HG03108 (cell line): ENCODE measurements at regions not wholly inside any gene's neighbourhood (a gene's known extent, or its start where the extent isn't known, plus 50 kb on each side); places are given as distances from the start of the nearest gene placed in this dataset.
"Not testable (repeated sequence)": the region's sequence is repeated elsewhere in the genome, so short reads cannot be mapped to it uniquely, and the experiment has no call there.

Experiments used
- ATAC-seq: cut with Tn5 transposase; IDR thresholded peaks from one replicate; pipeline ENCODE4 v1.9.1; 2021; ENCODE audit warnings: moderate library complexity; ENCODE audit not compliant: unreplicated experiment

DNA sequence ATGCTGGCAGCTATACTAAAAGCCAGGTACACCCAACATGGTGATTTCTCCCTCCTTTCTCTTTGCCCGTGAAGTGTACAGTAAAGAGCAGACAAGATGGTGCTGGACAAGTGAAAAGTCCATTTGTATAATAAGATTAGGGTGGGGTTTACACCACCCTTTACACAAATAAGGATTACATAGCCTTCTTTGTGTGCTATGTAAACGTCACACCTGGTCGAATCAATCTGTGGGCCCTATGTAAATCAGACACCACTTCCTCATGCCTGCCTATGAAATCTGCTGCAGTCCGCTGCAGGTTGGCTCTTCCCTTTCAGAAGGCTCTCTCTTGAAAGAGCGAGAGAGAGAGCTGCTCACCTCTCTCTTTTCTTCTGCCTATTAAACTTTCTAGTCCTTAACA is 1054.3 kb upstream of the SLC39A10 start:
- ATAC-seq = no peak

- ATAC-seq = no peak
These were observed 1065.8 kb upstream of the SLC39A10 start for GRCh38 chr2:194591192-194591591.

DNA sequence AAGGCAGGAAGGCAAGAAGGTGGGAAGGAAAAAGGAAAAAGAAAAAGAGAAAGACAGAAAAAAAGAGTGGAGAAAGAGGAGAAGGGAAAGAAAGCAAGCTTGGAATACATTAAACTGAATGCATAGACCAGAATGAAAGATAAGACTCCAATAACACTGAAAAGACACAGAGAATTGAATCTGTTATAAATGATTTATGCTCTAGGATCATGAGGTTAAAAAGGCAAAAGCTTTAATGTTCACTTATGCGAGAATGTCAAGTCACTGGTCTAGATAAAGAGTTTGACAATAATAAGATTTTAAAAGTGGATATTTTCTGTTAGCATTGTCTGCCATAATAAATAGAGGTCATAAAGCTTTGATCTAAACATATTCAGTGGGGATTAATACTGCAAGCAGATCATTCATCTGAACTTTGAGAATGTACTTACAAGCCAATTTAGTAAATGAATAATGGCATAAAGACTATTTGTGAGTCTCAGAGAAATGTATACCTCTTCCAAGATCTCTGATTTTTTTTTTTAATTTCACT is 1069.2 kb upstream of the SLC39A10 start:
- ATAC-seq = no peak

DNA sequence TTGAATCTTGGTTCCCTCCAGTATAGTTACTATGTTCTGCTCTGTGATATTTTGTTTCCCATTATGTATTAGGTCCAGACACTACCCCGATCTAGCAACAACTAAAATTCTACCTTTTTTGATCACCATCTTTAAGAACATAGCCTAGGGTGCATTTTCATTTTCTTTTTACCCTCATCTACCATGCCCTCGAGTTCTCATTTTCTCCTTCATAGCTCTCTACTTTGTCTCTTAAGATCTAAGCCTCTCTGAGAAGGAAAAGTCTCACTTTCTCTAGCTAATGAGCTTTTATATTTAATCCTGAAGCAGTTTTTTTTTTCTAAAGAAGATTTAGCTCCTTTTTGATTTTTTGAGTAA is 1089.4 kb upstream of the SLC39A10 start:
- peak; percentile 45 for ATAC-seq

- peak; percentile 79 for ATAC-seq
These were observed 1089.9 kb upstream of the SLC39A10 start for GRCh38 chr2:194566907-194567660.

DNA sequence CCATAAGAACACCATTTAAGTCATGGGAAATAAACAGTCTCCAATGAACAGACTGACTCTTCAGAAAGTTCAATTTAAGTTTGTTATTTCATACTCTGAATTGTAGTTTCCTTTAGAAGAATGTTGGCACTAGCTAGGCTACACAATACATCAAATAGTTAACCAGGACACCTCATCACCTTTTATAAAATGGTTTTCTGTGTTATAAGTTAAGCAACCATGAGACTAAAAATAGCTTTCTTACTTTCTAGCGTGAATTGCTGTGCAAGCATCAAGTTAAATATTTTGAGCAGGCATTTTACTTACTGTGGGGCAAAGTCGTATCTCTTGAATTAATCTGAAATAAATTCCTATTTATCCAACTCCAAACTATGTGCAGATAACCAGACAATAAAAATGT is 1092.6 kb upstream of the SLC39A10 start:
- ATAC-seq = no peak

- ATAC-seq = no peak
These were observed 1094.7 kb upstream of the SLC39A10 start for GRCh38 chr2:194562329-194562728.

- no peak for ATAC-seq
These were observed 1097.1 kb upstream of the SLC39A10 start for GRCh38 chr2:194559964-194560363.

GRCh38 chr2:194559523-194559922 is 1097.5 kb upstream of the SLC39A10 start:
- ATAC-seq = no peak

GRCh38 chr2:194557993-194558392 is 1099.0 kb upstream of the SLC39A10 start:
- ATAC-seq = no peak

DNA sequence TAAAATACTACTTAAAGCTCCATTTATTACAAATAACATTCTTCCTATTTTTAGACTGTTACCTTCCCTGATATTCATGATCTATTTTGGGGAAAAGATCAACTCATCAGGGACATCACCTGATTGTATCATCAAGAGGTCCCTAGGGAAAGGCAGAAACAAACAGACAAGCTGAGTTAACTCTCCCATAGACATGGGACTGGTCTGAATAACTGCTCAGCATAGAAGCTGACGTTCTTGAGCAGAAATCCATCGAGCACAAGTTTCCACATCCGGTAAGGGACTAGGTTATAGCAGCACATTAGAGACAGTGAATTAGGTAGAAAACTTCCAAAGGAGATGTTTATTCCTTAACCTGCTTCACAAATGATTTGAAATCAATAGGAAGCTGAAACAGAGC is 1100.4 kb upstream of the SLC39A10 start:
- no peak for ATAC-seq

- ATAC-seq = no peak
These were observed 1103.0 kb upstream of the SLC39A10 start for GRCh38 chr2:194553980-194554379.

DNA sequence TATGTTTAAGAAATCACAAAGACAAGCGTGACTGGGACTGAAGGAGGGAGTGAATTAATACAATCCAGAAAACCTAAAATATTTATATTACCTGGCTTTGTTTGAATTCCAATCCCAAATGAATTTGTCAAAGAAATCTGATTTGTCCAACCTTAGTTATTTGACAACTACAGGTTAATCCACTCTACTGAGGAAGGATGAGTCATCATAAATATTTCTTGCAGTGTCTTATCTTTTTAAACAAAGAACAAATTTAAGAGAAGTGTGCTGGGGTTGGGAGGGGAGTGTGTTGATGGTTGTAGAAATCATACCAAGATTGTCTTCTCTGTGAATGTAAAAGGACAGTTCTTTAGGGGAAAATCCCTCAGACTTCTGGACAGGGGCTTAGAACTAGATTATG is 1106.3 kb upstream of the SLC39A10 start:
- no peak for ATAC-seq

GRCh38 chr2:194549387-194549786 is 1107.6 kb upstream of the SLC39A10 start:
- ATAC-seq = no peak

- no peak for ATAC-seq
These were observed 1111.0 kb upstream of the SLC39A10 start for GRCh38 chr2:194545978-194546377.

DNA sequence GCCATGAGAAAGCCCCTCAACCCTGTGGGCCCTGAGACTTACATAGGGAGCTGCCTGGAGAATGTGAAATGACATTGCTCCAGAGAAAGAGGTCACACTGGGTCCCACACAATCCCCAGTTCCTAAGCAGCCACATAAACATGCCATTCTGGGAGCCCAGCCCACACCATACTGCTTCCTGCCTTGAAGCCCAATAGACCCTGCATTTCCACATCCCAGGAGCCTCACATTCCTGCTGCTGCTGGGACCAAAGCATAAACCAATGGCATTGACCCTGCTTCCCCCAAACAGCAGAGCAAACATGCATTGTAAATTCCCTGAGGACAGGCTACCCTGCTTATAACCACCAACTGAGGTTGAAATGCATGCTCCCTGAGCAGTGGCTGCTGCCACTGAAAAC is 1117.6 kb upstream of the SLC39A10 start:
- ATAC-seq = no peak

GRCh38 chr2:194526121-194526520 is 1130.9 kb upstream of the SLC39A10 start:
- ATAC-seq = no peak

- ATAC-seq = no peak
These were observed 1142.7 kb upstream of the SLC39A10 start for GRCh38 chr2:194514281-194514680.

DNA sequence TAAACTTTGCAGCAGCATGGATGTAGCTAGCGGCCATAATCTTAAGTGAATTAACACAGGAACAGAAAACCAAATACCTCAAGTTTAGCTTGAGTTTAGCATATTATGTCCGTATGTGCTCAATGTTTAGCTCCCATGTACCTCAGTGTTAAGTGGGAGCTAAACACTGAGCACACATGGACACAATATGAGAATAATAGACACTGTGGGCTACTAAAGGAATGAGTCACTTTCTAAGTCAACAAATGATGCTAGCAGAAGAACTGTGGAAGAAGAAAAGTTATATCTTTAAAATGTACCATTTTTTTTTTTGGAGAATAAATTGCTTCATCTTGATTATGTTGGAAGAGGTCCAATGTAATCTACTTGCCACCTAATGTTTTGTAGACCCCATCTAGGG is 1146.0 kb upstream of the SLC39A10 start:
- ATAC-seq = not testable (repeated sequence)

DNA sequence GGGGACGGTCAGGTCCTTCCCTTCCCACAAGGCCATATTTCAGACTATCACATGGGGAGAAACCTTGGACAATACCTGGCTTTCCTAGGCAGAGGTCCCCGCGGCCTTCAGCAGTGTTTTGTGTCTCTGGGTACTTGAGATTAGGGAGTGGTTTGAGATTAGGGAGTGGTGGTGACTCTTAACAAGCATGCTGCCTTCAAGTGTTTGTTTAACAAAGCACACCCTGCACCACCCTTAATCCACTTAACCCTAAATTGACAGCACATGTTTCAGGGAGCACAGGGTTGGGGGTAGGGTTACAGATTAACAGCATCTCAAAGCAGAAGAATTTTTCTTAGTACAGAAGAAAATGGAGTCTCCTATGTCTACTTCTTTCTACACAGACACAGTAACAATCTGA is 1152.2 kb upstream of the SLC39A10 start:
- not testable (repeated sequence) for ATAC-seq

DNA sequence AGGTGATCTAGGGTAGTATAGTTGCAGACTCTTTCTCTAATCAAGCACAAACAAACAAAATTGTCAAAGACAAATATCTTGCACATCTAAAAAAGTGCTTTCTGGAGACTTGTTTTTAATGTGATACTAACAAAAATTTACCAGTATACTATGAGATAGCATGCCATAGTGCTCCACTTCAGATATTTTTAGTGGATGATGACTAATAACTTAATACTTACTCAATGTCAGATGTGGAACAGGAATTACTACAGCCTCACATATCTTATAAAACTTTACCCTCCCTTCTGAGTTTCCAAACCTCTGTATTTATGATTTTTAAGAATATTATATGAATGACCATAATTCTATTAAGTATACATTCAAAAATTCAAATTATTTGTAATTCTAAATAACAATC is 1162.0 kb upstream of the SLC39A10 start:
- ATAC-seq = no peak

DNA sequence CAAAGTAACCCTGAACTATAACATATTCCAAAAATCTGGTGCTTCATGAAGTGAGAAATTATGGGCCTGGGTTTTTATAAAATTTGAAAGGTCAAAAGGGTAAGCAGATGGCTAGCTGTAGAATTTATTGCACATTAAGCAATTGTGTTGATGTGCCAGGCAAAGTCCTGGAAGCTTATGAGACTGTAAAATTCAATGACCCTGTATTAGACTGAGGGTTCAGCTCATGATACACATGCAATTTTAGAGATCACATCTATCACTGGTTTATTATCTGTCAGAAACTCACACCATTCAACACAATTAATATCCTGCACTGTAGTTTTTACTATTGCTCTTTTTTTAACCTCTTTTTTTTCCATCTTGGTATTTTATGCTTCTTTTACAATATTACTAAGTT is 1162.6 kb upstream of the SLC39A10 start:
- no peak for ATAC-seq
